RCC 7860 (cell line): ENCODE measurements at regions not wholly inside any gene's neighbourhood (a gene's known extent, or its start where the extent isn't known, plus 50 kb on each side); places are given as distances from the start of the nearest gene placed in this dataset.
A peak's percentile ranks its signal among the peaks of the same experiment; 100 is the strongest.

Source experiments
- DNase-seq: peaks from one replicate; pipeline ENCODE4 v3.0.0-alpha.2; 2015; ENCODE audit warnings: low spot score
- FAIRE-seq: peaks from 2 replicates; lab custom pipeline; 2012; peaks lifted over from hg19 to GRCh38; lab: Jason Lieb, UNC

DNA sequence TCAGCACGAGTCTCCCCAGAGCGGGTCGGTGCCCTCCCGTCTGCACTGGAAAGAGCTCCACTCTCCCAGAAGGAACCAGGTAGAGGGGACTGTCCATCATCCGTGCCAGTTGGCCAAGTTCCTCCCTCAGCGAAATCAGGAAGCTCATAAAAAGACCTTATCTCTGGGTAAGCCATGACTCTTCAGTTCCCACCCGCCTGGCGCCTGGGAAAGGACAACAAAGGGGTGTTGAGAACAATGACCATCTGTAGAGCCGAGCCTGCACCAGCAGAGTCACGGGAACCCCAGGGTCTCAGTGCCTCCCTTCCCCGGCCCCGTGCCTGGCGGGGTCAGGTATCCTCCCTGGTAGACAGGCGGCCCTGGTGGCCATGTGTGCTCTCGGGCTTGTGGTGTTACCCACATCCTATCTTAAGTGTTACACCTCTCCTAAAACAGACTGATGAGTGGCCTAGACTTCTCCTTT, 190.7 kb downstream of the AXIN2 start:
- no peak for DNase-seq
- no peak for FAIRE-seq

- FAIRE-seq (no peak), DNase-seq (no peak)
These were observed 193.1 kb downstream of the AXIN2 start for GRCh38 chr17:65368341-65368740.

- DNase-seq = no peak
- no peak for FAIRE-seq
These were observed 195.2 kb downstream of the AXIN2 start for GRCh38 chr17:65366102-65366844.

DNA sequence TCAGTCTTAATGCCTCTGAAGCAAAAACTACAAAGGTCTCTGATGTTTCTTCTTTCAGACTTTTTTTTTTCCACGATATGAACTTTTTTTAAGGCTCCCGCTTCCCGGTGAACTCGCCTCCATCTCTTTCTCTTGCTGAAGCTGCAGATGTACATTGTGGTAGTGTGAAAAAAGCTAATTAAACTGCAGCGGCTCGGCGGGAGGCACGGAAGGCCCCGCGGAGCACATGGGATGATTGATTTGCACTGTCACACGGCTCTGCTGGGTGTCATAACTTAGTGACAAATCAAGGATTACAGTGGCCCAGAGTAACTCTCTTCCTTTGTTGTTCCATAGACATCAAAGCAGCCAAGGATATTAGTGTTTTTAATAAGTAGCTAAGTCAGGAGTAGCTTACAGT, 196.3 kb downstream of the AXIN2 start:
- no peak for FAIRE-seq
- no peak for DNase-seq

DNA sequence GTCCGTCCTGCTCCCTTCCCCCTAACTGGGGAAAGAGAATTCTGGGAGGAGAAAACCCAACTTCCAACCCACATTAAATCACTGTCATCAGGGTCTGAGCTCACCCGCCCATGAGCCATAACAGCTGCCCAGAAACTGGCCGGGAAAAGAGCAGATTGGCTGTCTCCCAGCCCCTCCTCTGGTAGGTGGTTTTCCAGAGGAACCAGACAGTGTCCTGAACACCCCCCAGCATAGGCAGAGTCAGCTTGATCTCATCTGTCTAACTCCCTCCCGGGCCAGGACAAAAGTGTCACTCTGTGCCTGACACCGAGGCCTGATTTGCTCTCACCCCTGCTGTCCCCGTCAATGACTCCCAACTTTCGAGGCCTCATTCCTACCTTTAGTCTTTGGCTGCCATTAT, 197.0 kb downstream of the AXIN2 start:
- no peak for FAIRE-seq
- DNase-seq = no peak

DNA sequence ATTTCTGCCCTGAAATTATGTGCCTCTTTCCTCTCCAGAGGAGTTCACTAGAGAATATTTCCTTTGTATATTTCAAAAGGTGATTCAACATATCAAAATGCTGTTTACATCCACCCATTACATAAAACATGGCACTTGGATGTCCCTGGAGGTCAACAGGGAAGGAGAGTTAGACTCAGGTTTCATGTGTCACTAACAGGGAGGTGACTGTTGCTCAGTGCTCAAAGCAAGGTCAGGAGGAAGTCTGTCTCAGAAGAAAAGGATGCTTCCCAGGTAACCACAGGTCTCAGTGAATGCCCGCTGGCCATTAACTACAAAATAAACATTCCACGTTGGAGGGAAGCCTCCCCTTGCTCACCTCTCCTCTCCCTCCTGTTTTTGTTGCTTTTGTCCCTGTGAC, 198.6 kb downstream of the AXIN2 start:
- FAIRE-seq (no peak), DNase-seq (peak; percentile 34)

GRCh38 chr17:65360961-65361552, 200.4 kb downstream of the AXIN2 start:
- no peak for DNase-seq
- no peak for FAIRE-seq

GRCh38 chr17:65359016-65359415, 202.4 kb downstream of the AXIN2 start:
- DNase-seq (peak; percentile 82), FAIRE-seq (peak; percentile 89)

- no peak for FAIRE-seq
These were observed 204.9 kb downstream of the AXIN2 start for GRCh38 chr17:65356536-65356935.

DNA sequence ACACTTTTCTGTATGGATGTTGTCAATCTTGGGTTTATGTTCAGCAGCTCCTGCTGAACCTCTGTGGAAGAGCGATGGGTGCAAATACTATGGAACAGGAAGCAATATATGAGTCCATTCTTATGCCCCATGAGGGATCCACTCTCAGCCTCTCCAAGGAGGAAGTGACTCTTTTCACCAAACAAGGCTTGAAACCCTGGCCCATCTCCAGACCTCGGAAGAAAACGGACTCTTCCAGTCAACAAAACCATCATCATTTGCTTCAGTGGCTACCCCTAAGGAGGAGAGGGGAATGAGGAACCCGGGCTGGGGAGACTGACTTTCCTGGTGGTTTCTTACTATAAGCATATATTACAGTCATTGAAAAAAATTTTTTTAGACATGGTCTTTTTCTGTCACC, 206.2 kb downstream of the AXIN2 start:
- FAIRE-seq = no peak
- DNase-seq = no peak

More at GRCh38 chr17:65356536-65356935, 204.9 kb downstream of the AXIN2 start:
- no peak for DNase-seq

DNA sequence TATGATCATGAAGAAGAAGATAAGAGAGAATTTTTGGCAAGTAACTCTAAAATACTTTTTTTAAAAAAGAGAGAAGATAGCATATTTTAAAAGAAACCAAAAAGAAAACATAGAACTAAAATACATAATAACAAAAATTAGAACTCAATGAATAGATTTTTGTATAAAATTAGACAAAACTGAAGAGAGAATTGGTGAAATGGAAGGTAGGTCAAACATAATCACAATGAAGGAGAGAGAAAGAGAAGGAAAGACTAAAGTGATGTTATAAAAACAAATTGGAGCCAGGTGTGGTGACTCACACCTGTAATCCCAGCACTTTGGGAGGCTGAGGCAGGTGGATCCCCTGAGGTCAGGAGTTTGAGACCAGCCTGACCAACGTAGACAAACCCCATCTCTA, 211.5 kb downstream of the AXIN2 start:
- no peak for FAIRE-seq

GRCh38 chr17:65346166-65346565, 209.0 kb downstream of the RGS9 start:
- DNase-seq (peak; percentile 34), FAIRE-seq (no peak)

More for the DNA sequence above, 211.5 kb downstream of the AXIN2 start:
- no peak for DNase-seq

GRCh38 chr17:65345261-65346005, 208.3 kb downstream of the RGS9 start:
- no peak for DNase-seq
- no peak for FAIRE-seq

DNA sequence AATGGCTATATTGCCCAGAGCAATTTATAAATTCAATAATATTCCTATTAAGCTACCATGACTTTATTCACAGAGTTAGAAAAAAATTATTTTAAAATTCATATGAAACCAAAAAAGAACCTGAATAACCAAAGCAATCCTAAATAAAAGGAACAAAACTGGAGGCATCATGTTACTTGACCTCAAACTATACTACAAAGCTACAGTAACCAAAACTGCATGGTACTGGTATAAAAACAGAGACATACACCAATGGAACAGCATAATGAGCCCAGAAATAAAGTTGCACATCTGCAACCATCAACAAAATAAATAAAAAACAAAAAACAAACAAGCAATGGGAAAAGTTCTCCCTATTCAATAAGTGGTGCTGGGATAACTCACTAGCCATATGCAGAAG, 203.2 kb downstream of the RGS9 start:
- no peak for FAIRE-seq
- no peak for DNase-seq

- no peak for FAIRE-seq
These were observed 197.2 kb downstream of the RGS9 start for GRCh38 chr17:65334406-65334805.

GRCh38 chr17:65332779-65333178, 195.6 kb downstream of the RGS9 start:
- DNase-seq = no peak
- no peak for FAIRE-seq

More at GRCh38 chr17:65334406-65334805, 197.2 kb downstream of the RGS9 start:
- DNase-seq = no peak

- no peak for DNase-seq
- no peak for FAIRE-seq
These were observed 195.2 kb downstream of the RGS9 start for GRCh38 chr17:65332375-65332774.

- DNase-seq = no peak
- FAIRE-seq = no peak
These were observed 191.4 kb downstream of the RGS9 start for GRCh38 chr17:65328567-65328966.

GRCh38 chr17:65324611-65325342, 187.6 kb downstream of the RGS9 start:
- DNase-seq = no peak
- FAIRE-seq = no peak

- no peak for DNase-seq
- FAIRE-seq = no peak
These were observed 185.9 kb downstream of the RGS9 start for GRCh38 chr17:65323049-65323448.

- DNase-seq (no peak), FAIRE-seq (no peak)
These were observed 183.7 kb downstream of the RGS9 start for GRCh38 chr17:65320820-65321219.
